ENCODE measurements at regions not wholly inside any gene's neighbourhood (a gene's known extent, or its start where the extent isn't known, plus 50 kb on each side); places are given as distances from the start of the nearest gene placed in this dataset.
"Not testable (repeated sequence)": the region's sequence is repeated elsewhere in the genome, so short reads cannot be mapped to it uniquely, and the experiment has no call there.

GRCh38 chr10:61219696-61220095, 233.5 kb downstream of the TMEM26 start:
- peaks cover 5% of the 10 kb centered on the region for H3K9me3 Mint-ChIP-seq
- intact Hi-C loops (cut with micrococcal nuclease): no loop called here
- H3K4me1 Mint-ChIP-seq (ENCODE audit: low read depth): no peaks in the 10 kb centered on the region
- no peaks in the 10 kb centered on the region for H3K27me3 Mint-ChIP-seq
- H3K4me3 Mint-ChIP-seq: no peak overlapping the region
- H3K27ac Mint-ChIP-seq: no peak overlapping the region
- no peaks in the 10 kb centered on the region for H3K36me3 Mint-ChIP-seq (ENCODE audit: low read depth)

GRCh38 chr10:61217851-61218565, 235.2 kb downstream of the TMEM26 start:
- Mint-ChIP-seq H3K27me3 (no peaks in the 10 kb centered on the region), H3K36me3 (ENCODE audit: low read depth) (no peaks in the 10 kb centered on the region), H3K4me3 (no peak overlapping the region), H3K27ac (no peak overlapping the region), H3K9me3 (no peaks in the 10 kb centered on the region), H3K4me1 (ENCODE audit: low read depth) (no peaks in the 10 kb centered on the region)
- intact Hi-C loops (cut with micrococcal nuclease): no loop called here

GRCh38 chr10:61215246-61215645, 237.9 kb downstream of the TMEM26 start:
- no peak overlapping the region for H3K27ac Mint-ChIP-seq
- H3K4me3 Mint-ChIP-seq: no peak overlapping the region
- H3K4me1 Mint-ChIP-seq (ENCODE audit: low read depth): no peaks in the 10 kb centered on the region
- H3K36me3 Mint-ChIP-seq (ENCODE audit: low read depth): no peaks in the 10 kb centered on the region
- H3K9me3 Mint-ChIP-seq: no peaks in the 10 kb centered on the region
- no peaks in the 10 kb centered on the region for H3K27me3 Mint-ChIP-seq
- intact Hi-C loops (cut with micrococcal nuclease): no loop called here

GRCh38 chr10:61211468-61211867, 241.7 kb downstream of the TMEM26 start:
- no peak overlapping the region for H3K27ac Mint-ChIP-seq
- no peaks in the 10 kb centered on the region for H3K27me3 Mint-ChIP-seq
- no peak overlapping the region for H3K4me3 Mint-ChIP-seq
- H3K9me3 Mint-ChIP-seq: no peaks in the 10 kb centered on the region
- intact Hi-C loops (cut with micrococcal nuclease): no loop called here
- H3K36me3 Mint-ChIP-seq (ENCODE audit: low read depth): no peaks in the 10 kb centered on the region
- H3K4me1 Mint-ChIP-seq (ENCODE audit: low read depth): no peaks in the 10 kb centered on the region

GRCh38 chr10:61197057-61197456, 253.1 kb upstream of the RHOBTB1 start:
- Mint-ChIP-seq H3K4me3 (no peak overlapping the region), H3K27me3 (no peaks in the 10 kb centered on the region), H3K4me1 (ENCODE audit: low read depth) (no peaks in the 10 kb centered on the region), H3K27ac (no peak overlapping the region), H3K36me3 (ENCODE audit: low read depth) (no peaks in the 10 kb centered on the region), H3K9me3 (peaks cover 15% of the 10 kb centered on the region)
- intact Hi-C loops (cut with micrococcal nuclease): no loop called here

GRCh38 chr10:61195211-61195610, 251.2 kb upstream of the RHOBTB1 start:
- Mint-ChIP-seq H3K4me3 (no peak overlapping the region), H3K4me1 (ENCODE audit: low read depth) (no peaks in the 10 kb centered on the region), H3K36me3 (ENCODE audit: low read depth) (no peaks in the 10 kb centered on the region), H3K27me3 (no peaks in the 10 kb centered on the region), H3K27ac (no peak overlapping the region), H3K9me3 (peaks cover 23% of the 10 kb centered on the region)
- intact Hi-C loops (cut with micrococcal nuclease): no loop called here

GRCh38 chr10:61192589-61192988, 248.6 kb upstream of the RHOBTB1 start:
- H3K4me3 Mint-ChIP-seq; intact Hi-C loops (cut with micrococcal nuclease): not testable (repeated sequence)

GRCh38 chr10:61192042-61192441, 248.1 kb upstream of the RHOBTB1 start:
- no peak overlapping the region for H3K4me3 Mint-ChIP-seq
- H3K27ac Mint-ChIP-seq: no peak overlapping the region
- peaks cover 23% of the 10 kb centered on the region for H3K9me3 Mint-ChIP-seq
- H3K4me1 Mint-ChIP-seq (ENCODE audit: low read depth): no peaks in the 10 kb centered on the region
- no peaks in the 10 kb centered on the region for H3K27me3 Mint-ChIP-seq
- no peaks in the 10 kb centered on the region for H3K36me3 Mint-ChIP-seq (ENCODE audit: low read depth)
- intact Hi-C loops (cut with micrococcal nuclease): no loop called here

More at GRCh38 chr10:61192589-61192988, 248.6 kb upstream of the RHOBTB1 start:
- not testable (repeated sequence) for H3K27me3 Mint-ChIP-seq; H3K36me3 Mint-ChIP-seq (ENCODE audit: low read depth); H3K27ac Mint-ChIP-seq; H3K4me1 Mint-ChIP-seq (ENCODE audit: low read depth)
- H3K9me3 Mint-ChIP-seq: peaks cover 23% of the 10 kb centered on the region

GRCh38 chr10:61189912-61190311, 245.9 kb upstream of the RHOBTB1 start:
- H3K4me3 Mint-ChIP-seq: no peak overlapping the region
- no peak overlapping the region for H3K27ac Mint-ChIP-seq
- H3K9me3 Mint-ChIP-seq: peaks cover 23% of the 10 kb centered on the region
- H3K27me3 Mint-ChIP-seq: no peaks in the 10 kb centered on the region
- no peaks in the 10 kb centered on the region for H3K4me1 Mint-ChIP-seq (ENCODE audit: low read depth)
- H3K36me3 Mint-ChIP-seq (ENCODE audit: low read depth): no peaks in the 10 kb centered on the region
- intact Hi-C loops (cut with micrococcal nuclease): no loop called here

GRCh38 chr10:61188691-61189090, 244.7 kb upstream of the RHOBTB1 start:
- Mint-ChIP-seq H3K4me3 (no peak overlapping the region), H3K36me3 (ENCODE audit: low read depth) (no peaks in the 10 kb centered on the region), H3K9me3 (peaks cover 22% of the 10 kb centered on the region), H3K27ac (no peak overlapping the region), H3K4me1 (ENCODE audit: low read depth) (no peaks in the 10 kb centered on the region), H3K27me3 (no peaks in the 10 kb centered on the region)
- intact Hi-C loops (cut with micrococcal nuclease): no loop called here

GRCh38 chr10:61188101-61188500, 244.1 kb upstream of the RHOBTB1 start:
- Mint-ChIP-seq H3K36me3 (ENCODE audit: low read depth) (no peaks in the 10 kb centered on the region), H3K9me3 (peaks cover 21% of the 10 kb centered on the region), H3K27me3 (no peaks in the 10 kb centered on the region), H3K4me3 (no peak overlapping the region), H3K27ac (no peak overlapping the region), H3K4me1 (ENCODE audit: low read depth) (no peaks in the 10 kb centered on the region)
- intact Hi-C loops (cut with micrococcal nuclease): no loop called here

GRCh38 chr10:61187601-61188000, 243.6 kb upstream of the RHOBTB1 start:
- Mint-ChIP-seq H3K4me3 (no peak overlapping the region), H3K9me3 (peaks cover 17% of the 10 kb centered on the region), H3K36me3 (ENCODE audit: low read depth) (no peaks in the 10 kb centered on the region), H3K27ac (no peak overlapping the region), H3K27me3 (no peaks in the 10 kb centered on the region), H3K4me1 (ENCODE audit: low read depth) (no peaks in the 10 kb centered on the region)
- intact Hi-C loops (cut with micrococcal nuclease): no loop called here

GRCh38 chr10:61186408-61186807, 242.4 kb upstream of the RHOBTB1 start:
- intact Hi-C loops (cut with micrococcal nuclease): no loop called here
- Mint-ChIP-seq H3K4me3 (no peak overlapping the region), H3K27ac (no peak overlapping the region), H3K36me3 (ENCODE audit: low read depth) (no peaks in the 10 kb centered on the region), H3K4me1 (ENCODE audit: low read depth) (no peaks in the 10 kb centered on the region), H3K9me3 (peaks cover 6% of the 10 kb centered on the region), H3K27me3 (no peaks in the 10 kb centered on the region)

GRCh38 chr10:61184429-61184828, 240.4 kb upstream of the RHOBTB1 start:
- intact Hi-C loops (cut with micrococcal nuclease): no loop called here
- no peak overlapping the region for H3K4me3 Mint-ChIP-seq

GRCh38 chr10:61183967-61184366, 240.0 kb upstream of the RHOBTB1 start:
- intact Hi-C loops (cut with micrococcal nuclease): no loop called here
- H3K4me3 Mint-ChIP-seq: no peak overlapping the region
- no peaks in the 10 kb centered on the region for H3K4me1 Mint-ChIP-seq (ENCODE audit: low read depth)
- peaks cover 5% of the 10 kb centered on the region for H3K9me3 Mint-ChIP-seq
- H3K36me3 Mint-ChIP-seq (ENCODE audit: low read depth): no peaks in the 10 kb centered on the region
- H3K27me3 Mint-ChIP-seq: no peaks in the 10 kb centered on the region
- no peak overlapping the region for H3K27ac Mint-ChIP-seq

More at GRCh38 chr10:61184429-61184828, 240.4 kb upstream of the RHOBTB1 start:
- Mint-ChIP-seq H3K27ac (no peak overlapping the region), H3K4me1 (ENCODE audit: low read depth) (no peaks in the 10 kb centered on the region), H3K27me3 (no peaks in the 10 kb centered on the region), H3K36me3 (ENCODE audit: low read depth) (no peaks in the 10 kb centered on the region), H3K9me3 (peaks cover 5% of the 10 kb centered on the region)

Data from dendritic cell treated with granulocyte-macrophage colony-stimulating factor and Interleukin-4, amounts not matched to agents 40 ng/mL and 50 ng/mL, for 4 days (primary cell).